Hepatocyte (in vitro differentiated cells): ENCODE measurements at regions not wholly inside any gene's neighbourhood (a gene's known extent, or its start where the extent isn't known, plus 50 kb on each side); places are given as distances from the start of the nearest gene placed in this dataset.

Experiments used
- DNase-seq: peaks from one replicate; pipeline ENCODE4 v3.0.0-alpha.2; 2016; ENCODE audit warnings: low spot score
- H2AFZ ChIP-seq: fragments of 200-600 bp; sonication (generic); 2 replicates; pipeline ENCODE4 v1.6.0; 2016; ENCODE audit warnings: antibody characterized with exemption, mild to moderate bottlenecking
- H3K27ac ChIP-seq: fragments of 200-600 bp; sonication (generic); 2 replicates; pipeline ENCODE4 v1.5.1; 2016; ENCODE audit warnings: mild to moderate bottlenecking
- H3K27me3 ChIP-seq: fragments of 200-600 bp; sonication (generic); 2 replicates; pipeline ENCODE4 v1.6.1; 2016
- H3K36me3 ChIP-seq: fragments of 200-600 bp; sonication (generic); replicated peaks from 2 replicates; pipeline ENCODE4 v1.5.1; 2016; ENCODE audit warnings: low read depth; ENCODE audit not compliant: insufficient read depth
- H3K4me1 ChIP-seq: fragments of 200-600 bp; sonication (generic); 2 replicates; pipeline ENCODE4 v1.5.1; 2016; ENCODE audit warnings: mild to moderate bottlenecking, moderate library complexity; ENCODE audit not compliant: insufficient read depth
- H3K4me2 ChIP-seq: fragments of 200-600 bp; sonication (generic); 2 replicates; pipeline ENCODE4 v1.6.0; 2016
- H3K4me3 ChIP-seq: fragments of 200-600 bp; sonication (generic); 2 replicates; pipeline ENCODE4 v1.5.1; 2016; ENCODE audit warnings: mild to moderate bottlenecking
- H3K79me2 ChIP-seq: fragments of 200-600 bp; sonication (generic); 2 replicates; pipeline ENCODE4 v1.6.0; 2017; ENCODE audit warnings: mild to moderate bottlenecking
- H3K9me2 ChIP-seq: fragments of 200-600 bp; sonication (generic); replicated peaks from 2 replicates; pipeline ENCODE4 v1.6.0; 2017; ENCODE audit warnings: mild to moderate bottlenecking; ENCODE audit not compliant: insufficient read depth
- H3K9me3 ChIP-seq: fragments of 200-600 bp; sonication (generic); 2 replicates; pipeline ENCODE4 v1.5.1; 2016; ENCODE audit warnings: low read depth, mild to moderate bottlenecking
- H4K20me1 ChIP-seq: fragments of 200-600 bp; sonication (generic); 2 replicates; pipeline ENCODE4 v1.6.0; 2016; ENCODE audit warnings: mild to moderate bottlenecking; ENCODE audit not compliant: insufficient read depth, poor library complexity, severe bottlenecking
- CTCF ChIP-seq: fragments of 200-600 bp; sonication (generic); IDR thresholded peaks from 2 replicates; pipeline ENCODE4 v1.5.1; 2016; ENCODE audit warnings: antibody characterized with exemption, mild to moderate bottlenecking; ENCODE audit not compliant: poor library complexity
- EZH2 ChIP-seq: fragments of 200-600 bp; sonication (generic); IDR thresholded peaks from 2 replicates; pipeline ENCODE4 v1.6.1; 2016; ENCODE audit warnings: antibody characterized with exemption, mild to moderate bottlenecking, borderline replicate concordance
- EZH2phosphoT487 ChIP-seq: fragments of 200-600 bp; sonication (generic); IDR thresholded peaks from one replicate; pipeline ENCODE4 v1.6.1; 2018; ENCODE audit warnings: antibody characterized with exemption, mild to moderate bottlenecking, low read depth, moderate library complexity; ENCODE audit not compliant: unreplicated experiment, severe bottlenecking
- WGBS: methylation state at CpG from one replicate; pipeline ENCODE4 v1.1.6; 2016; ENCODE audit warnings: low lambda C conversion rate; ENCODE audit errors: missing lambda C conversion rate; 5-methylcytosine and 5-hydroxymethylcytosine counted together

GRCh38 chr2:4174796-4175195 lies 471.4 kb downstream of the DCDC2C start:
- no peaks in the 10 kb centered on the region for H3K36me3 ChIP-seq
- H3K27me3 ChIP-seq: no peaks in the 10 kb centered on the region
- DNase-seq: no peak
- H3K4me1 ChIP-seq: no peaks in the 10 kb centered on the region
- H3K4me3 ChIP-seq: no peak overlapping the region
- H4K20me1 ChIP-seq: no peaks in the 10 kb centered on the region
- no peak overlapping the region for H3K27ac ChIP-seq
- no peaks in the 10 kb centered on the region for H3K9me3 ChIP-seq
- H3K4me2 ChIP-seq: no peak overlapping the region
- H3K9me2 ChIP-seq: no peaks in the 10 kb centered on the region
- no peaks in the 10 kb centered on the region for H3K79me2 ChIP-seq
- WGBS: 70% methylated on average over 6 of the region's 6 CpGs
- TF ChIP-seq EZH2phosphoT487 (no peak), EZH2 (no peak), CTCF (no peak)
- H2AFZ ChIP-seq: no peak overlapping the region

GRCh38 chr2:4175343-4175742 lies 472.0 kb downstream of the DCDC2C start:
- Histone ChIP-seq H3K4me1 (no peaks in the 10 kb centered on the region), H3K79me2 (no peaks in the 10 kb centered on the region), H4K20me1 (no peaks in the 10 kb centered on the region), H2AFZ (no peak overlapping the region), H3K27me3 (no peaks in the 10 kb centered on the region), H3K36me3 (no peaks in the 10 kb centered on the region), H3K4me3 (no peak overlapping the region), H3K27ac (no peak overlapping the region), H3K9me3 (no peaks in the 10 kb centered on the region), H3K9me2 (no peaks in the 10 kb centered on the region), H3K4me2 (no peak overlapping the region)
- TF ChIP-seq CTCF (no peak), EZH2 (no peak), EZH2phosphoT487 (no peak)
- WGBS: 78% methylated on average over 3 of the region's 3 CpGs
- no peak for DNase-seq

GRCh38 chr2:4180631-4181030 lies 477.3 kb downstream of the DCDC2C start:
- Histone ChIP-seq H3K27me3 (no peaks in the 10 kb centered on the region), H3K27ac (no peak overlapping the region), H3K4me3 (no peak overlapping the region), H3K4me2 (no peak overlapping the region), H3K79me2 (no peaks in the 10 kb centered on the region), H3K36me3 (no peaks in the 10 kb centered on the region), H4K20me1 (no peaks in the 10 kb centered on the region), H3K9me2 (no peaks in the 10 kb centered on the region), H3K9me3 (no peaks in the 10 kb centered on the region), H2AFZ (no peak overlapping the region), H3K4me1 (no peaks in the 10 kb centered on the region)
- no peak for DNase-seq
- TF ChIP-seq EZH2 (no peak), CTCF (no peak), EZH2phosphoT487 (no peak)
- 72% methylated on average over 2 of the region's 2 CpGs for WGBS

- Histone ChIP-seq H3K9me3 (no peaks in the 10 kb centered on the region), H3K36me3 (no peaks in the 10 kb centered on the region), H3K4me1 (no peaks in the 10 kb centered on the region), H3K4me3 (no peak overlapping the region), H3K4me2 (no peak overlapping the region), H3K9me2 (no peaks in the 10 kb centered on the region), H3K27ac (no peak overlapping the region), H3K27me3 (no peaks in the 10 kb centered on the region), H2AFZ (no peak overlapping the region), H4K20me1 (no peaks in the 10 kb centered on the region), H3K79me2 (no peaks in the 10 kb centered on the region)
- no peak for DNase-seq
- TF ChIP-seq EZH2phosphoT487: no peak
- TF ChIP-seq CTCF: no peak
- no peak for TF ChIP-seq EZH2
- 74% methylated on average over 1 of the region's 1 CpG for WGBS
Measured at GRCh38 chr2:4181062-4181461, 477.7 kb downstream of the DCDC2C start.
